Uterus (tissue), 2 donors: ENCODE measurements at regions not wholly inside any gene's neighbourhood (a gene's known extent, or its start where the extent isn't known, plus 50 kb on each side); places are given as distances from the start of the nearest gene placed in this dataset.

Experiments
- CTCF ChIP-seq, 4 experiments: fragments of 200-600 bp in 2 of 4; fragments of 450-650 bp in 2 of 4; sonication (generic) in 2 of 4; IDR thresholded peaks; one replicate each; pipeline ENCODE4 v1.5.1; 2016 to 2019; ENCODE audit warnings: antibody characterized with exemption in 4 of 4, mild to moderate bottlenecking in 2 of 4, moderate library complexity in 1 of 4
- POLR2A ChIP-seq, 2 donors: fragments of 450-650 bp; IDR thresholded peaks; one replicate each; pipeline ENCODE4 v1.6.1; 2016; ENCODE audit warnings: antibody characterized with exemption in 2 of 2, mild to moderate bottlenecking in 1 of 2, moderate library complexity in 1 of 2

- TF ChIP-seq CTCF (IDR thresholded peaks at IDR 0.05) (no peak), POLR2A (IDR thresholded peaks at IDR 0.05) (no peak)
Measured at GRCh38 chr6:14578994-14579393, 461.4 kb downstream of the CD83 start.
